Activated naive CD8-positive, alpha-beta T cell treated with anti-CD3 and anti-CD28 coated beads, Interleukin-2, amount 50 U/mL, for 16 hours (primary cell): ENCODE measurements at regions not wholly inside any gene's neighbourhood (a gene's known extent, or its start where the extent isn't known, plus 50 kb on each side); places are given as distances from the start of the nearest gene placed in this dataset.

Experiments
- DNase-seq: peaks from one replicate; pipeline ENCODE4 v3.0.0-alpha.2; 2020; ENCODE audit warnings: low read depth, low spot score

GRCh38 chr5:8844847-8845246, 701.0 kb downstream of the SEMA5A start:
- no peak for DNase-seq

GRCh38 chr5:8845296-8845695, 700.6 kb downstream of the SEMA5A start:
- DNase-seq = no peak

DNA sequence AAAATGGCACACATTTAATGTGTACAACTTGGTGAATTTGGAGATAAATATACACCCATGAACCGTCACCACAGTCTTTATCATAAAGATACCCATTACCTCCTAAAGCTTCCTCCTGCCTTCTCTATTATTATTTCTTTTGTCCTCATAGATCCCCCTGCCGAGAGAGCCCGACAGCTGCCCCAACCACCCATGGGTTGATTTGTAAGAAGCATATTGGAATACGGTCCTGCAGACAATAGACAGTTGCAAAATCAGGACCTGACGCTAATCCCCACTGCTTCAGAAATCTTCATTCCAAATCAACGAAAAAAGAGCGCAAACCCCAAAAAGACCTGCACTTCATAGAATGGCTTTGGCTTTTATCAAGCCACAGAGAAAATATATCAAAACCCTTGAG, 697.5 kb downstream of the SEMA5A start:
- no peak for DNase-seq

- DNase-seq = no peak
Observed at GRCh38 chr5:8848997-8849594, 696.8 kb downstream of the SEMA5A start.

DNA sequence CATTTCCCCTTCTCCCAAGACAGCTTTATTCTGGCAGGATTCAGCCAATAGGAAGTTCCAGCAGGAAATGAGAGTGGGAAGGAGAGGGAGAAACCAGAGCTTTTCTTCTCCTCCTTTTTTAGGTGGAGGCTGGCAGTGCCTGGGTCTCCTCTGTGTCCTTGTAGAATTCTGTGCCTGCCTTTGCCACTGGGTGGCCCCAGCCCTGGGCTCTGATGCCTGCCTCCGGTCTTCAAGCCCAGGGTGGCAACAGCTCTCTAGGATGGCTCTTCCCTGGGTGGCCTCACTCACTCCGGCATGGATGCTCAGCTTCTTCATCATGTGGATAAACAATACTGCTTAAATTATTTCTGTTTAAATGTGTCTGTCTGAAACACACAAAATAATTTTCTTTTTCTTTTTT, 694.8 kb downstream of the SEMA5A start:
- DNase-seq = no peak

DNA sequence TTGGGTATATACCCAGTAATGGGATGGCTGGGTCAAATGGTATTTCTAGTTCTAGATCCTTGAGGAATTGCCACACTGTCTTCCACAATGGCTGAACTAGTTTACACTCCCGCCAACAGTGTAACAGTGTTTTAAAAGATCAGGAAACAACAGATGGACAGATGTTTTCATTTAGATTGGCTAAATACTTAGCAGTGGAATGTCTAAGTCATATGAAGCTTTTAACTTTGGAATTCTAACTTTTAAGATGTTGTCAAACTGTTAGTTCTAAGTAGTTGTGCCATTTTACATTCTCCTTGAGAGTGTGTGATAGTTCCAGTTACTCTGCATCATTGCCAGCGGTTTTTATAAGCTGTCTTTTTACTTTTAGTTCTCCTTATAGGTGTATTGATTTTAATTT, 688.8 kb downstream of the SEMA5A start:
- no peak for DNase-seq

DNA sequence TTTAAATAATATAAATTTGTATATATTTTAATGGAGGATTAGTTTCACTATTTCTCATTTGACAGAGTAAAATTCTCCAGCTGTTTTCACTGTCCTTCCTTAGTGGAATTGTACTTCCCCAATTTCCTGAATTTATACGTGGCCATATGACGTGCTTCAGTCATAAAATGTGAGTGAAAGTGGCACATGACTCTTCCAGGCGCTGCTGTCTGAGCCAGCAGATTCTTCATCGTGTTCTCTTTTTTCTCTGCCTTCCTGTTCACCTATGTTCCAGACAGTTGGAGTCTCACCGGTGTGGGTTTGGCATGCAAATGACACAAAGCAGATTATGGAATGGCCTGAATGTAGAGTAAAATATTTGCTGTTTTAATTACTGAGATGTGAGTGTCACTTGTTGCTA, 684.1 kb downstream of the SEMA5A start:
- no peak for DNase-seq

GRCh38 chr5:8864053-8864452, 681.8 kb downstream of the SEMA5A start:
- no peak for DNase-seq

DNA sequence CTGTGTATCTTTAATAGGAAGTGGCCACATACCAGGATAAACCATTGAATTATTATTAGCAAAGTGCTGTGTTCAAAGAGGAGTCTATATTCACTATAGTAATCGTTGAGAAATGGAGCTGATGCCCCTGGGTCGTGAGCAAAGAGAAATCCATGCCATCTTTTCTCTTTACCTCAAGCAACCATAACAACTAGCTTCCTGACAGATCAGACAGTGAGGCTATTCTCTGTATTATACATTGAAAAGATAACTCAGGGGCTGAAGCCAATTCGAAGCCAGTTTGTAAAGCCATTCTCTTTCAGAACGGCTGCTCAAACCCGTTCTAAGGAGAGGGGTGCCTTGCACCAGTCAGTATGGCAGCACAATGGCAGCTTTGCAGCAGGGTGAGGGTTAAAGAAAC, 680.6 kb downstream of the SEMA5A start:
- no peak for DNase-seq

- DNase-seq = no peak
Observed at GRCh38 chr5:8865686-8866374, 680.0 kb downstream of the SEMA5A start.

DNA sequence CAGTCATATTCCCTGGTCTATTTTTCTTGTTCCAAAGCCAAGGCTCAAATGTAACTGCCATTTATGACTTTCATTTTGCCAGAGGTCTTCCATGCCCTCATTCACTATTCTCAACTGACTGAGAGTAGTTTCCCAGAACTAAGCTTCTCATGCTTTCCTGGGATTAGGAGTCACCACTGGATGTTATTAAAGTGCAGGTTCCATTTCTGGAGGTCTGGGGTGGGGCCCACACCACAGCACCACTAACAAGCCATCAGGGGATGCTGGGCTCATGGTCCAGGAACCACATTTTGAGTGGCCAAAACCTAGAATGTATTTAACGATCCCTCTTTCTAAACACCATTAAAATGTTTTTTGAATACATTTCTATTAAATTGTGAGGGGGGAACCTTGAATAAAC, 677.6 kb downstream of the SEMA5A start:
- DNase-seq = no peak

- no peak for DNase-seq
Observed at GRCh38 chr5:8869932-8870331, 675.9 kb downstream of the SEMA5A start.

DNA sequence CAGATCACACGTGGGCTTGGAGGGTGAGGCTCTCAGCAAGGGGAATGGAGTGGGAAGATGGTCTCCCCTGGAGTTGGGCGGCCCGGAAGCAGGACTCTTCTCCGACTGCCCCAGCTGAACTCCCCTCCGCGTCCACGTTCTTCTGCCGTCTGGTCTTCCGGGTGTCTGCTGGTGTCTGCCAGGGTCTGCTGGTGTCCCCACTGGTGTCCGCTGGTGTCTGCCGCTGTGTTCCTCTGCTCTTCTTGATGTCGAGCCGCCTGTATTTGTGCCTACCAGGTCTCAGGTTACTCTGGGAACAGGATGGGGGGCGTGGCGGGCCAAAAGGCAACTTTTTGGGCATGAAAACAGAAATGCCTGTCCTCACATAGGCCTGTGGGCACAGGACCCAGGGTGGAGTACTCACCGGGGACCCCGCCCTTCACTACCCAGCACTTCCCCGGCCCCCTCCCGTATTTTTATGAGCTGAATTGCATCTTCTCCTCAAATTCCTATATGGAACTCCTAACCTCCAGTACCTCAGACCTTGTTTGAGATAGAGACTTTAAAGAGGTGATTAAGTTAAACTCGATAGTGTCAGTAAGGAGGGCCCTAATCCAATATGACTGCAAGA, 675.4 kb downstream of the SEMA5A start:
- no peak for DNase-seq

DNA sequence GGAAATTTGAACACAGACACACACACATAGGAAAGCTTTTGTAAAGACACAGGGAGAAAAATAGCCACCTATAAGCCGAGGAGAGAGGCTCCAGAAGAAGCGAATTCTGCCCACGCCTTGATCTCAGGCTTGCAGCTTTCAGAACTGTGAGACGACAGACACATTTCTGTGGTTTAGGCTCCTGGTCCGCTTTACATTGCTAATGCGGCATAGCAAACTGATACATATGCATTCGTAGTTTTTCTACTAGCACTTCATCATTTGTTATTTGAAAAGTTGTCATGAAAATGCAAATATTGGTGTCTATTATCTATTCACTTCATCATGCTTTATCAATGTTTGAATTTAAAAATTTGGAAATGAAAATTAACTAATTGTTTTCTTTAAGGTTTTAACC, 674.9 kb downstream of the SEMA5A start:
- DNase-seq = no peak

GRCh38 chr5:8871446-8871845, 674.4 kb downstream of the SEMA5A start:
- no peak for DNase-seq

DNA sequence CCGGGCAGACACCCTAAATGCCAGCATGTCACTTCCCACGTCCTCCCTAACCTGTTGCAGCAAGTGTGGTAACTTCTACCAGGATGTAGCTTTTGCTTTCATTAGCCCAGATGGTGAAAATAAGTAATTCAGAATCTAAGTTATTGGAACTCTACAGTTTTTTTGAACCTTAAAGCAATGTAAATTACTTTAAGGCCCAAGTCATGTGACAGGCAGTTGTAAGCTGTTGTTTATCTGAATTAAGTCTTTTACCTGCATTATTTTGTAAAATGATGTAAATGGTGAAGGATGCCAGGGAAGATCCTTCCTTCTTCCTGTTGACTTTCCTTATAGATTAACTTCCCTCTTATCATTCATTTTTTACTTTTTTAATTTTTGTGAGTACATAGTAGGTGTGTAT, 670.2 kb downstream of the SEMA5A start:
- DNase-seq = no peak

- no peak for DNase-seq
Observed at GRCh38 chr5:8879248-8879647, 666.6 kb downstream of the SEMA5A start.

DNA sequence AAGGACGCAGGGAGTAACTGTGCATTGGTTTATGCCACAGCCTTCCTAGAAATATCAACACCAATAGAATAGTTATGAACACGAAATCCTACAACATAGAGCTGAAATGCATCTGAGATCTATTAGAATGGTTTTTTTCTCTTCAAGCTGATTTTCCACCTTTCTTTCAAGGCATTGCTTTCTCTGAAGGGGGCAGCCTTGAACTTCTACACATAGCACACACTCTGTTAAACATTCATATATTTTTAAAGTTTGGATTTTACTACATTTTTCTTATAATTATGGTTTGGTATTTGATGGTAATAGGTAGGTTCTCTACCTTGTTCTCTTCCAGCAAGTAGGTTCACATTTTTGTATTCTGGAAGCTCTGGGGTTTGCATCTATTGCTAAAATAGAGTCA, 661.8 kb downstream of the SEMA5A start:
- no peak for DNase-seq

DNA sequence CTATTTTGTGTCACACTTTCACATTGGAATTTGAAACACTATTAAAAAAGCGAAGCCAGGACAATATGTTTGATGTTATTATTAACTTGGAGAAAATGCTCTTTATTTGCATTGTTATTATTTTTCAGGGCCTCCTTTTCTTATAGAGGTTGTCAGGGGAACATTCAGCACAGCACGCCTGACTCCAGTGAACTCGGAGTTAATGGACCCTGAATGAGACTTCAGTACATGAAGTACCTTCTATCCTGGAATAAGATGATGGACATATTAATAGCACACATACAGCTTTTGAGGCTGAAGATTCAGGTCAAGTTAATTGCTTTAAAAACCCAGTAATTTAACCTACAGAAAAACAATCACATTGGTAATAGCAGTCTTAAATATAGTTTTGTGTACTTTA, 652.9 kb downstream of the SEMA5A start:
- no peak for DNase-seq

GRCh38 chr5:8894031-8894430, 651.8 kb downstream of the SEMA5A start:
- DNase-seq = no peak

GRCh38 chr5:8895062-8895461, 650.8 kb downstream of the SEMA5A start:
- no peak for DNase-seq

GRCh38 chr5:8895599-8895998, 650.3 kb downstream of the SEMA5A start:
- DNase-seq = no peak

- DNase-seq = no peak
Observed at GRCh38 chr5:8897316-8897715, 648.6 kb downstream of the SEMA5A start.
